Neural progenitor cell (in vitro differentiated cells): ENCODE measurements at regions not wholly inside any gene's neighbourhood (a gene's known extent, or its start where the extent isn't known, plus 50 kb on each side); places are given as distances from the start of the nearest gene placed in this dataset.
A peak's percentile ranks its signal among the peaks of the same experiment; 100 is the strongest.

Experiments used
- DNase-seq: peaks from one replicate; pipeline ENCODE4 v3.0.0-alpha.2; 2016; ENCODE audit warnings: low spot score
- H2AFZ ChIP-seq: fragments of 200-600 bp; sonication (generic); replicated peaks from 2 replicates; pipeline ENCODE4 v1.6.1; 2016; ENCODE audit warnings: antibody characterized with exemption
- H3F3A ChIP-seq: fragments of 200-600 bp; sonication (generic); 2 replicates; pipeline ENCODE4 v1.6.1; 2016; ENCODE audit warnings: antibody characterized with exemption, low read depth
- H3K27ac ChIP-seq: fragments of 200-600 bp; sonication (generic); 2 replicates; pipeline ENCODE4 v1.5.1; 2016; ENCODE audit warnings: mild to moderate bottlenecking
- H3K27me3 ChIP-seq: fragments of 200-600 bp; sonication (generic); 2 replicates; pipeline ENCODE4 v1.6.1; 2016; ENCODE audit warnings: mild to moderate bottlenecking, moderate library complexity
- H3K36me3 ChIP-seq: fragments of 200-600 bp; sonication (generic); 2 replicates; pipeline ENCODE4 v1.5.1; 2016
- H3K4me1 ChIP-seq: fragments of 200-600 bp; sonication (generic); 2 replicates; pipeline ENCODE4 v1.6.1; 2016; ENCODE audit warnings: mixed run types
- H3K4me2 ChIP-seq: fragments of 200-600 bp; sonication (generic); 2 replicates; pipeline ENCODE4 v1.6.1; 2016
- H3K4me3 ChIP-seq: fragments of 200-600 bp; sonication (generic); 2 replicates; pipeline ENCODE4 v1.5.1; 2016
- H3K79me2 ChIP-seq: fragments of 200-600 bp; sonication (generic); 2 replicates; pipeline ENCODE4 v1.6.1; 2016; ENCODE audit warnings: low read depth
- H3K9ac ChIP-seq: fragments of 200-600 bp; sonication (generic); 2 replicates; pipeline ENCODE4 v1.6.1; 2016
- H3K9me3 ChIP-seq: fragments of 200-600 bp; sonication (generic); 2 replicates; pipeline ENCODE4 v1.5.1; 2016; ENCODE audit warnings: low read depth
- H4K20me1 ChIP-seq: fragments of 200-600 bp; sonication (generic); 2 replicates; pipeline ENCODE4 v1.6.1; 2016; ENCODE audit warnings: low read depth
- H3K27ac Mint-ChIP-seq: 3 replicates; pipeline ENCODE4 v1.8.0; 2021; ENCODE audit warnings: mixed read lengths
- H3K27me3 Mint-ChIP-seq: 2 replicates; pipeline ENCODE4 v1.8.0; 2022; ENCODE audit warnings: low read depth, mild to moderate bottlenecking, inconsistent platforms, moderate library complexity, mixed read lengths; ENCODE audit not compliant: insufficient read depth
- H3K36me3 Mint-ChIP-seq: 3 replicates; pipeline ENCODE4 v1.8.0; 2021; ENCODE audit warnings: mixed read lengths
- H3K4me1 Mint-ChIP-seq: 3 replicates; pipeline ENCODE4 v1.8.0; 2021; ENCODE audit warnings: mixed read lengths
- H3K4me3 Mint-ChIP-seq: 3 replicates; pipeline ENCODE4 v1.8.0; 2021; ENCODE audit warnings: mild to moderate bottlenecking, moderate library complexity, mixed read lengths
- H3K9me3 Mint-ChIP-seq: 3 replicates; pipeline ENCODE4 v1.8.0; 2020; ENCODE audit warnings: mixed read lengths
- EZH2 ChIP-seq: fragments of 200-600 bp; sonication (generic); IDR thresholded peaks from 2 replicates; pipeline ENCODE4 v1.6.1; 2017; ENCODE audit warnings: antibody characterized with exemption, mild to moderate bottlenecking, moderate library complexity
- EZH2phosphoT487 ChIP-seq: fragments of 200-600 bp; sonication (generic); IDR thresholded peaks from 2 replicates; pipeline ENCODE4 v1.6.1; 2017; ENCODE audit warnings: antibody characterized with exemption
- TF ChIP-seq, protein P1 (sequence below): fragments of 200-600 bp; sonication (generic); IDR thresholded peaks from 2 replicates; pipeline ENCODE4 v1.5.1; 2017; ENCODE audit warnings: antibody characterized with exemption, mild to moderate bottlenecking

DNA sequence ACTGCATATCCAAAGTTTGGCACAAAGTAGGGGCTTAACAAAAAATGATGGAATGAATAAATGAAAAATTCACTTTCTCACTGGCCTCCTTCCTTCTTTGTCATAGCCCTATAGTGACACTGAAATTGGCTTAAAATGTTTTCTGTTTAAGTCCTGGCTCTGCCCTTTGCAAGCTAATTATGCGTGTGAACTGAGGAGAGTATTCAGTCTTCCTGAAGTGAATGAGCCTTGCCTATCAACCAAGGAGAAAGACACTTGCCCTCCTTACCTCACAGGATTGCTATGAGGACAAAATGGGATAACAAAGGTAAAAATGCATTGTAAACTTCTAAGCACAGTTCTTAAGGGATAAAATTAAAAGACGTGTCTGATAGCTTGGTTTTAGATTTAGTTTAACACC is 729.8 kb upstream of the ANO3 start:
- Histone ChIP-seq H3K4me1 (peaks cover 10% of the 10 kb centered on the region), H3K27me3 (no peaks in the 10 kb centered on the region), H4K20me1 (no peaks in the 10 kb centered on the region), H3K4me2 (no peak overlapping the region), H3K9me3 (peaks cover 5% of the 10 kb centered on the region), H3F3A (no peaks in the 10 kb centered on the region), H3K27ac (no peak overlapping the region), H3K36me3 (no peaks in the 10 kb centered on the region), H3K4me3 (no peak overlapping the region), H3K9ac (no peak overlapping the region), H3K79me2 (no peaks in the 10 kb centered on the region), H2AFZ (no peak overlapping the region)
- Mint-ChIP-seq H3K36me3 (no peaks in the 10 kb centered on the region), H3K27me3 (peaks cover 5% of the 10 kb centered on the region), H3K4me1 (no peaks in the 10 kb centered on the region), H3K9me3 (peaks cover 3% of the 10 kb centered on the region), H3K27ac (no peak overlapping the region), H3K4me3 (no peak overlapping the region)
- TF ChIP-seq EZH2phosphoT487 (peak; percentile 76), EZH2 (no peak)
- TF ChIP-seq, protein P1, sequence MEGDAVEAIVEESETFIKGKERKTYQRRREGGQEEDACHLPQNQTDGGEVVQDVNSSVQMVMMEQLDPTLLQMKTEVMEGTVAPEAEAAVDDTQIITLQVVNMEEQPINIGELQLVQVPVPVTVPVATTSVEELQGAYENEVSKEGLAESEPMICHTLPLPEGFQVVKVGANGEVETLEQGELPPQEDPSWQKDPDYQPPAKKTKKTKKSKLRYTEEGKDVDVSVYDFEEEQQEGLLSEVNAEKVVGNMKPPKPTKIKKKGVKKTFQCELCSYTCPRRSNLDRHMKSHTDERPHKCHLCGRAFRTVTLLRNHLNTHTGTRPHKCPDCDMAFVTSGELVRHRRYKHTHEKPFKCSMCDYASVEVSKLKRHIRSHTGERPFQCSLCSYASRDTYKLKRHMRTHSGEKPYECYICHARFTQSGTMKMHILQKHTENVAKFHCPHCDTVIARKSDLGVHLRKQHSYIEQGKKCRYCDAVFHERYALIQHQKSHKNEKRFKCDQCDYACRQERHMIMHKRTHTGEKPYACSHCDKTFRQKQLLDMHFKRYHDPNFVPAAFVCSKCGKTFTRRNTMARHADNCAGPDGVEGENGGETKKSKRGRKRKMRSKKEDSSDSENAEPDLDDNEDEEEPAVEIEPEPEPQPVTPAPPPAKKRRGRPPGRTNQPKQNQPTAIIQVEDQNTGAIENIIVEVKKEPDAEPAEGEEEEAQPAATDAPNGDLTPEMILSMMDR: no peak
- DNase-seq: peak; percentile 57

DNA sequence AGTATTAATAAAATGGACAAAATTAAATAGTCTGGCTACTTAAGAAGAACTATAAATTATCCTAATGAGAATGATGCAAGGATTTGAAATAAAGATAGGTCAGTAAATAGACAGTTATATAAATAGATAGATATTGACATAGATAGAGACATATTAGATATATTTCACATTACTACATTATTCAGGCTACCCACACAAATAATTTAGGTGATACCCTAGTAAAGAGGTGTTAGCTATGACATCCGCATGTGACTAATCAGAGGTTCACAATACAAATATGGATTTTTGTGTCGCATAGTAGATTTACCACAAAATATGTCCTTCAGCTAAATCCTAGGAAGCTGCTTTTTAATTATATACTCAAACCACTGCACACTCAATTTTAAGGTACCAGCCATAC is 729.0 kb upstream of the ANO3 start:
- no peak for DNase-seq
- H3K27me3 ChIP-seq: no peaks in the 10 kb centered on the region
- Mint-ChIP-seq H3K4me3 (no peak overlapping the region), H3K4me1 (no peaks in the 10 kb centered on the region), H3K9me3 (peaks cover 7% of the 10 kb centered on the region), H3K27ac (no peak overlapping the region), H3K36me3 (no peaks in the 10 kb centered on the region), H3K27me3 (peaks cover 5% of the 10 kb centered on the region)
- no peaks in the 10 kb centered on the region for H4K20me1 ChIP-seq
- H3K4me2 ChIP-seq: no peak overlapping the region
- H3K9me3 ChIP-seq: peaks cover 5% of the 10 kb centered on the region
- H3F3A ChIP-seq: no peaks in the 10 kb centered on the region
- H3K4me1 ChIP-seq: peaks cover 4% of the 10 kb centered on the region
- H3K27ac ChIP-seq: no peak overlapping the region
- H3K36me3 ChIP-seq: no peaks in the 10 kb centered on the region
- no peak overlapping the region for H3K4me3 ChIP-seq
- H3K79me2 ChIP-seq: no peaks in the 10 kb centered on the region
- no peak overlapping the region for H2AFZ ChIP-seq
- H3K9ac ChIP-seq: no peak overlapping the region
- no peak for TF ChIP-seq EZH2phosphoT487
- TF ChIP-seq, protein P1: no peak
- no peak for TF ChIP-seq EZH2

DNA sequence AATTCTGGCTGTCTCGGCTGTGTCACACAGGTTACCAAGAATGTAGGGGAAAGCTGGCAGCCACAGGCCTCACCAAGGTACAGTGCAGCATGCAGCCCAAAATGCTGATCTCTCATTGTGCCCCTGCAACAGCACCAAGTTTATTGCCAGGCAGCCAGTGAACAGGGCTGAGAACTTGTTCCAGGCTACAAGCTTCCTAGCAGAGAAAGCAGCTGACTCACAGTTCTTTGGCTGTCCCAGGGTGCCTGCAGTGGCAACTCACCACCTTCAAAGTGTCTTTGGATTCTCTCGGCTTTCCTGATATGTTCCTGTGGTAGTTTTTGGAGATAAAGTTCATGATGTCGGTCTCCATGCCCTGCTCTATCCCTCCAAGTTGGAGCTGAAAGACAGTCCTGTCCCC is 719.1 kb upstream of the ANO3 start:
- H4K20me1 ChIP-seq: no peaks in the 10 kb centered on the region
- no peaks in the 10 kb centered on the region for H3F3A ChIP-seq
- no peak for TF ChIP-seq EZH2phosphoT487
- no peak for TF ChIP-seq EZH2
- TF ChIP-seq, protein P1: no peak
- H3K79me2 ChIP-seq: no peaks in the 10 kb centered on the region
- Mint-ChIP-seq H3K4me3 (no peak overlapping the region), H3K36me3 (no peaks in the 10 kb centered on the region), H3K27ac (no peak overlapping the region), H3K27me3 (peaks cover 2% of the 10 kb centered on the region), H3K9me3 (peaks cover 8% of the 10 kb centered on the region), H3K4me1 (peaks cover 2% of the 10 kb centered on the region)
- DNase-seq: no peak
- H3K4me3 ChIP-seq: no peak overlapping the region
- H3K4me1 ChIP-seq: no peaks in the 10 kb centered on the region
- H3K4me2 ChIP-seq: no peak overlapping the region
- H2AFZ ChIP-seq: no peak overlapping the region
- no peak overlapping the region for H3K9ac ChIP-seq
- no peaks in the 10 kb centered on the region for H3K27me3 ChIP-seq
- no peaks in the 10 kb centered on the region for H3K36me3 ChIP-seq
- H3K9me3 ChIP-seq: no peaks in the 10 kb centered on the region
- H3K27ac ChIP-seq: no peak overlapping the region

DNA sequence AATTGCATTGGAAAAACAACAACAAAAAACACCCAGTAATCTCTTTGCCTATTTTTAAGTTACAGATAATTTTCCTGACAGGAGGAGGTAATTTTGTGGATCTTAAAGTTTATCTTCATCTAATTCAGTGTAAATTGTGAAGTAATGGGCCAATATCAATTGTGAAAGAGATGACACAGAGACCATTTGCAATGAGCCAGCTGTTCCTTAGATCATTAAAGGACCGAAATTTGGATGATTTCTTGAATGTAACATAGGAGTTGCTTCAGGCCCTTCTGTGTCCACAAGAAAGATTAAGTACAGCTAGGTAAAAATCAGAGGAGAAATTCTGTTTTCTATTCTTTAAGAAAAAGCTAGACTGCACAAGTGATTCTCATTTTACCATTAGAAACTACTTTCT is 718.5 kb upstream of the ANO3 start:
- H3K4me3 ChIP-seq: no peak overlapping the region
- no peaks in the 10 kb centered on the region for H3K27me3 ChIP-seq
- peaks cover 2% of the 10 kb centered on the region for H3K27me3 Mint-ChIP-seq
- TF ChIP-seq EZH2 (no peak), EZH2phosphoT487 (no peak)
- TF ChIP-seq, protein P1: no peak
- H2AFZ ChIP-seq: no peak overlapping the region
- peaks cover 8% of the 10 kb centered on the region for H3K9me3 Mint-ChIP-seq
- H3K27ac ChIP-seq: no peak overlapping the region
- no peak overlapping the region for H3K4me3 Mint-ChIP-seq
- no peak overlapping the region for H3K4me2 ChIP-seq
- H3K36me3 Mint-ChIP-seq: no peaks in the 10 kb centered on the region
- H3K36me3 ChIP-seq: no peaks in the 10 kb centered on the region
- no peaks in the 10 kb centered on the region for H3K4me1 ChIP-seq
- no peak overlapping the region for H3K27ac Mint-ChIP-seq
- no peak overlapping the region for H3K9ac ChIP-seq
- H3K9me3 ChIP-seq: no peaks in the 10 kb centered on the region
- H4K20me1 ChIP-seq: no peaks in the 10 kb centered on the region
- no peaks in the 10 kb centered on the region for H3K79me2 ChIP-seq
- DNase-seq: no peak
- no peaks in the 10 kb centered on the region for H3F3A ChIP-seq
- H3K4me1 Mint-ChIP-seq: peaks cover 2% of the 10 kb centered on the region
